RWPE2 (cell line): ENCODE measurements at regions not wholly inside any gene's neighbourhood (a gene's known extent, or its start where the extent isn't known, plus 50 kb on each side); places are given as distances from the start of the nearest gene placed in this dataset.

ENCODE experiments used
- ATAC-seq: fragments of 200-7000 bp; cut with Tn5 transposase; 3 replicates; pipeline ENCODE4 v1.9.1; 2021; ENCODE audit warnings: low read depth
- DNase-seq: peaks from one replicate; pipeline ENCODE4 v3.0.0-alpha.2; 2020; ENCODE audit warnings: low spot score
- H3K27ac ChIP-seq: fragments of 450-650 bp; 2 replicates; pipeline ENCODE4 v1.5.1; 2017; ENCODE audit warnings: mild to moderate bottlenecking; ENCODE audit not compliant: poor library complexity, severe bottlenecking
- H3K27me3 ChIP-seq: fragments of 250-450 bp; sonication (Bioruptor Pico); 2 replicates; pipeline ENCODE4 v1.5.1; 2021; ENCODE audit warnings: mild to moderate bottlenecking, moderate library complexity; ENCODE audit not compliant: insufficient read depth, poor library complexity, severe bottlenecking
- H3K36me3 ChIP-seq: fragments of 250-450 bp; sonication (Bioruptor Pico); 2 replicates; pipeline ENCODE4 v1.5.1; 2020; ENCODE audit warnings: low read depth, mild to moderate bottlenecking, moderate library complexity
- H3K4me1 ChIP-seq: fragments of 250-450 bp; sonication (Bioruptor Pico); 2 replicates; pipeline ENCODE4 v1.5.1; 2021; ENCODE audit warnings: mild to moderate bottlenecking, moderate library complexity; ENCODE audit not compliant: insufficient read depth, poor library complexity, severe bottlenecking
- H3K4me3 ChIP-seq: fragments of 250-450 bp; sonication (Bioruptor Pico); 2 replicates; pipeline ENCODE4 v1.5.1; 2021; ENCODE audit warnings: mild to moderate bottlenecking, moderate library complexity; ENCODE audit not compliant: severe bottlenecking
- H3K9me3 ChIP-seq: fragments of 250-450 bp; sonication (Bioruptor Pico); 2 replicates; pipeline ENCODE4 v1.5.1; 2021; ENCODE audit warnings: mild to moderate bottlenecking, moderate library complexity; ENCODE audit not compliant: severe bottlenecking
- TF ChIP-seq, protein P1 (sequence below): fragments of 450-650 bp; IDR thresholded peaks from one replicate; pipeline ENCODE4 v1.5.1; 2017; ENCODE audit warnings: mild to moderate bottlenecking, moderate library complexity; ENCODE audit not compliant: poor library complexity, severe bottlenecking

- Histone ChIP-seq H3K27me3 (no peaks in the 10 kb centered on the region), H3K4me1 (no peaks in the 10 kb centered on the region), H3K36me3 (no peaks in the 10 kb centered on the region), H3K9me3 (no peaks in the 10 kb centered on the region), H3K27ac (no peak overlapping the region), H3K4me3 (no peak overlapping the region)
- no peak for ATAC-seq
- TF ChIP-seq, protein P1, sequence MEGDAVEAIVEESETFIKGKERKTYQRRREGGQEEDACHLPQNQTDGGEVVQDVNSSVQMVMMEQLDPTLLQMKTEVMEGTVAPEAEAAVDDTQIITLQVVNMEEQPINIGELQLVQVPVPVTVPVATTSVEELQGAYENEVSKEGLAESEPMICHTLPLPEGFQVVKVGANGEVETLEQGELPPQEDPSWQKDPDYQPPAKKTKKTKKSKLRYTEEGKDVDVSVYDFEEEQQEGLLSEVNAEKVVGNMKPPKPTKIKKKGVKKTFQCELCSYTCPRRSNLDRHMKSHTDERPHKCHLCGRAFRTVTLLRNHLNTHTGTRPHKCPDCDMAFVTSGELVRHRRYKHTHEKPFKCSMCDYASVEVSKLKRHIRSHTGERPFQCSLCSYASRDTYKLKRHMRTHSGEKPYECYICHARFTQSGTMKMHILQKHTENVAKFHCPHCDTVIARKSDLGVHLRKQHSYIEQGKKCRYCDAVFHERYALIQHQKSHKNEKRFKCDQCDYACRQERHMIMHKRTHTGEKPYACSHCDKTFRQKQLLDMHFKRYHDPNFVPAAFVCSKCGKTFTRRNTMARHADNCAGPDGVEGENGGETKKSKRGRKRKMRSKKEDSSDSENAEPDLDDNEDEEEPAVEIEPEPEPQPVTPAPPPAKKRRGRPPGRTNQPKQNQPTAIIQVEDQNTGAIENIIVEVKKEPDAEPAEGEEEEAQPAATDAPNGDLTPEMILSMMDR, result no peak
- no peak for DNase-seq
Measured at GRCh38 chr12:98136544-98136943, 378.8 kb upstream of the TMPO start.

GRCh38 chr12:98137278-98137677 is 378.1 kb upstream of the TMPO start:
- ATAC-seq, result no peak
- Histone ChIP-seq H3K4me3 (no peak overlapping the region), H3K27ac (no peak overlapping the region), H3K27me3 (no peaks in the 10 kb centered on the region), H3K9me3 (no peaks in the 10 kb centered on the region), H3K36me3 (no peaks in the 10 kb centered on the region), H3K4me1 (no peaks in the 10 kb centered on the region)
- no peak for DNase-seq
- TF ChIP-seq, protein P1, result no peak

DNA sequence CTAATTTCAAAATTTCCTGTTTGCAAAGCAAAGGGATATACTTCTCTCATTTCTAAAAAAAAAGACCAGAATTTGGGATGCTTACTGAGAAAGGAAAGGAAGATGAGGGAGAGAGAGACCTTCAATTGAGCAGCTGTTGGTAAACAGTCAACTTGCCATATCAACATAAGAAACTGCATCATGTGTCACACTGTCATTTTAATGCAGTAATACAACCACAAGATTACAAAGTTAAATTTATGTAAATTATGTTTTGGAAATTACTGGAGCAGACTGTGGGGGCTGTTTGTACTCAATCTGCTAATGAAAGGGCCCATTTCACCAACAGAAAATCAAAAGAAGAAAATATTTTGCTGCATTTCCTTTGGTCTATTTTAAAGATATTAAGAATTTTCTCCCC is 370.4 kb upstream of the TMPO start:
- no peaks in the 10 kb centered on the region for H3K9me3 ChIP-seq

DNA sequence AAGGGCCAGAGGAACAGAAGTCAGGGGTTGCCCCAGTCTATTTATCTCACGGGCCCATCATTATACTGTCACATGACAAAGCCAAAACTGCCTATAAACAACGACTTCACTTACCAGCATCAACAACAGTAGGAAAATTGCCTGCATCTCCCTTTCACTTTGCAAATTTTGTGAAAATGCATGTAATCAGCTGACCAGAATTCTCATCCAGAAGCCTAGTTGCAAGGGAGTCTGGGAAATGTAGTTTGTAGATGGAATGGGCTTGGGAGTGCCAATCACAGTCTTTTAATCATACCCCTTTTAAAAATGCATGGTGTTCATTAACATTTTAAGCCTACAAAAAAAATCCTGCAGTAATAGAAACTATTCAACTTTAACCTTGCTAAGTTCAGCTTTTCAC is 369.3 kb upstream of the TMPO start:
- H3K36me3 ChIP-seq, result no peaks in the 10 kb centered on the region
- no peaks in the 10 kb centered on the region for H3K9me3 ChIP-seq
- no peak overlapping the region for H3K4me3 ChIP-seq
- no peaks in the 10 kb centered on the region for H3K4me1 ChIP-seq
- TF ChIP-seq, protein P1, result no peak
- ATAC-seq (no peak), DNase-seq (no peak)
- no peak overlapping the region for H3K27ac ChIP-seq
- H3K27me3 ChIP-seq, result no peaks in the 10 kb centered on the region

More for the DNA sequence above, 370.4 kb upstream of the TMPO start:
- Histone ChIP-seq H3K27ac (no peak overlapping the region), H3K36me3 (no peaks in the 10 kb centered on the region), H3K4me3 (no peak overlapping the region), H3K4me1 (no peaks in the 10 kb centered on the region), H3K27me3 (no peaks in the 10 kb centered on the region)
- TF ChIP-seq, protein P1, result no peak
- ATAC-seq, result no peak
- no peak for DNase-seq

- Histone ChIP-seq H3K4me3 (no peak overlapping the region), H3K4me1 (no peaks in the 10 kb centered on the region), H3K36me3 (no peaks in the 10 kb centered on the region), H3K27ac (no peak overlapping the region), H3K9me3 (no peaks in the 10 kb centered on the region), H3K27me3 (no peaks in the 10 kb centered on the region)
- no peak for ATAC-seq
- no peak for DNase-seq
- TF ChIP-seq, protein P1, result no peak
Measured at GRCh38 chr12:98146487-98146886, 368.9 kb upstream of the TMPO start.
